HG03558 (cell line): ENCODE measurements at regions not wholly inside any gene's neighbourhood (a gene's known extent, or its start where the extent isn't known, plus 50 kb on each side); places are given as distances from the start of the nearest gene placed in this dataset.
"Not testable (repeated sequence)": the region's sequence is repeated elsewhere in the genome, so short reads cannot be mapped to it uniquely, and the experiment has no call there.

ENCODE experiments used
- ATAC-seq: cut with Tn5 transposase; IDR thresholded peaks from one replicate; pipeline ENCODE4 v1.9.1; 2021; ENCODE audit warnings: moderate number of reproducible peaks; ENCODE audit not compliant: unreplicated experiment; ENCODE audit errors: extremely low read depth

DNA sequence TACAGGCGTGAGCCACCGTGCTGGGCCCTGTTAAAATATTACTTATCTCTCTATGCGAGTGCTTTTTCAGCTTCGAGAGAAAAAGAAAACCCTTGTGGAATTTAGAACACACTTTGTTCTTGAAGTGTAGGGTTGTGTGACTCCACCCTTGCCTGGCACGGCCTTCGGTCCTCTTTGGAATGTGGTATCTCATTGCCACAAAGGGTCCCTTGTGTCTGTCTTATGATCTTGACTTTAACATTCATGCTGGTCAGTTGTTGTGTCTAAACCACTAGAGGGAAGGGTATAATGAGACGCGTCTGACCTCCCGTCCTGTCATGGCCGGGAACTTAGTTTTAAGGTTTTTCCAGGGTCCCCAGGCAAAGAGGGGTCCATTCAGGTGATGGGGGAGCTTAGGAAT is 246.4 kb downstream of the VAPA start:
- no peak for ATAC-seq

DNA sequence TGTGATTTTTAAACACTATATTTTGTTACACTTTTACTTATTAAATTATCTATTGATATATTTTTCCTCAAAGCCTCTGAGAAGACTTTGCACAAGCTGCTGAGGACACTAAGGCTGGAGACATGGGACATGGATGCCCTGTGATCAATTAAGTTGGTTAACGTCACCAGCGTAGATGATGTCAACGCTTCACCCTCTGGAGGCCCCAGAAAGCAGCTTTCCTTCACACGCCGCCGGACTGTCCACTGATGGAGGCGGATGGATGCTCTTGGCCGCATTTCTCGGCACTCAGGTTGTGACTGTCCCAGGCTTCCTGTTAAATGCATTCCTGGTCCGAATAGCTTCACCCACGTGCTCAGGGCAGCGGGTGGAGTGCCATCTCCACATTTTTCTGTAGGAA is 247.5 kb downstream of the VAPA start:
- no peak for ATAC-seq

DNA sequence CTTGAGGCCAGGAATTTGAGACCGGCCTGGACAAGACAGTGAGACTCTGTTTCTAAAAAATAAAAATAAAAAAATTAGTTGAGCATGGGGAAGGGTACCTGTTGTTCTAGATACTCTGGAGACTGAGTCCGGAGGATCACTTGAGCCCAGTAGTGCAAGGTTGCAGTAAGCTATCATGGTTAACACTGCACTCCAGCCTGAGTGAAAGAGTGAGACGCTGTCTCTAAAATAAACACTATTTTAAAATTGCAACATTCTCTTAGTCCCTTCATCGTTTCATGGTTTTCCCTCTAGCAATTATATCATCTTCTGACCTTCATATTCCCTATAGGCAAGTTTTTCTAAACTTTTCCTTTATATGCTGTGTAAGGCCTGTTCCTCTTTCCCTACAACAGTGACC is 248.5 kb downstream of the VAPA start:
- no peak for ATAC-seq

DNA sequence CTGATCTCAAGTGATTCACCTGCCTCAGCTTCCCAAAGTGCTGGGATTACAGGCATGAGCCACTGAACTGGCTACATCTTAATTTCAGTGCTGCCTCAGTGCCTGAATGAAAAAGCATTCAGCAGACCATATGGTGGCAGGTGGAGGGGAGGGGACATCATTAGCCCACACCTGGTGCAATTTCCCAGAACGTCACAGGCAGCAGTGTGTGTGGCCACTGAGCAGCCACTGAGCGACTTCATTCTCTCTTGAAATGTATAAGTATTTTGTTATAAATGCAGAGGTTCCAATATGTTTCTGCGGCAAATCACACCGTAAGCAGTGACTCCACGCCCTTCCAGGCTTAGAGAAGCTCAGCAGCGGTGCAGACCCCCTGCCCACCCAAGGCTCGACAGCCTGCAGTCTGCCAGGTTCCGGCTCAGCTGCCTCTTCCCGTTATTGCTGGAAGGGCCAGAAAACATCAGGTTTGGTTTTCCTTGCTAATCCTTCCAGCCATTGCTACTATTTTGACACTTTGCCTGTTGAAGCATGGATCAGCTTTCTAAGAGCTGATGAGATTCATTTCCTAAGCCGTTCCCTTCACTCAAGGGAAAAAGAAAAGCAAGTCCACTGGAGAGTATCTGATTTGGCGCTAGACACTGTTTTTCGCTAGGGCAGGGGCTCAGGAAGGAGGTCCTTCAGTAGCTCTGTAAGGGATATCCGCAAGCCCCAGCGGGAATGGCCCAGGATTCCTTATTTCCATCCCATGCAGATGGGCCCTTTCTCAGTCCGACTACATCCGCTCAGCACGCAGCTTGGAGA is 250.7 kb downstream of the VAPA start:
- no peak for ATAC-seq

DNA sequence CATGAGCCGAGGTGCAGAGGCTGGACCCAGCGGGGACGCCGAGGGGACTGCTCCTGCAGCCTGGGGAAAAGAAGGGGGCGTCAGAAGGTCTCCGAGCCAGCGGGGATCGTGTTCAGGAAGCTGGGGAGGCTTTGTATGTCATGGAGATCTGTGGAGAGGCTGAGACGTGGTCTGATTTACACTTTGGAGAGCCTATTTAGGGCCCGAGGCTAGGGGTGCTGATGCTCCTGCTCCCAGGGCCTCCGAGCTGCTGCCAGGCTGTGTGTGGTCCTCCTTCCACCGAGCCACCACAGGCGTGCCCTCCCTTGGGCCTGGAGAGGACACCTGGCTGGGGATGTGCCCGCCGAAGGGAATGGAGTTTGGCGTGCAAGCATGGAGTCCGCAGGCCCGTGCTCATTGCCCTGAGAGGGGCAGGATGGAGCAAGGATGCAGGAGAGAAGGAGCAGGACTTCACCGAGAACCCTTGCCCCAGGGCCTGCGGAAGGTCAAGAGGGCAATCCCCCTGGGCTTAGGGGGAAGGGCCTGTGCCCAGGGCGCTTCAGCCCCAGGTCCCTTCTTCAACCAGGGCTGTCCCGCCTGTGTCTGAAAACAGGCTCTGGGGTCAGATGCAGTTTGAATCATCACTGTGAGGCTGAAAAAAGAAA is 252.5 kb downstream of the VAPA start:
- no peak for ATAC-seq

DNA sequence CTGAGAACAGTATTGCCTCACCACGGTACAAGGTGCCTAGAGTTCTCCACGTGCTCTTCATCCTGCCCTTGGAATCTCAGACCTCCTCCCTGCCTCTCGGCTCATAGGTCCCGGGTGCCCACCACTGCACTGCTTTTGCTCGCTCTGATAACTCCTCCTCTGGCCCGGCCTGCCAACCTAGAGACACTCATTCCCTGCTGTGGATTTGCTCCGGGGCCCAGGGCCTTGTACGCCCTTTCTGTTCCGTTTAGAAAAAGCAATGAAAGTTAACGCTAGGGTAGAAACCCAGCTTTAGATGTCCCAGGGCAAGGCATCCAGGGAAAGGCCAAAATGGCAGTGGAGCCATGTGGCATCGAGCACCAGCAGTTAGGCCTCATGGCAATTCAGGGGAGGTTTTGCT is 253.9 kb downstream of the VAPA start:
- no peak for ATAC-seq

DNA sequence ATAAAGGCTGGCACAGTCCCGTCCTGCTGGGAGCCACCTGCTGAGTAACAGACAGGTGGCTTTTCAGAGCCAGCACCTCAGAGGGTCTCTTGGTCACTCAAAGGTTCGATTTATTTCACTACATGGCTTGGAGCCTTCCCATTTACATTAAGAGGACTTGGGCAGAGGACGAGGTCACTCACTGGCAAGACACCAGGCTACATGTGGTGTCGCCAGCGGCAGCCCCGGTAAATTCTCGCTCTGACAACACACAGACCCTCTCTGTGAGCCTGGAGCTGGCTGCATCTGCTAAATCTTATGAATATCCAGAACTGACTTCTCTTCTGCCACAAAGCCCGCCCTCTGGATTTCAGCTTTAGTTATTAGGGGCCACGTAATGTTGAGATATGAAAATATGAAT is 254.7 kb downstream of the VAPA start:
- ATAC-seq = no peak

DNA sequence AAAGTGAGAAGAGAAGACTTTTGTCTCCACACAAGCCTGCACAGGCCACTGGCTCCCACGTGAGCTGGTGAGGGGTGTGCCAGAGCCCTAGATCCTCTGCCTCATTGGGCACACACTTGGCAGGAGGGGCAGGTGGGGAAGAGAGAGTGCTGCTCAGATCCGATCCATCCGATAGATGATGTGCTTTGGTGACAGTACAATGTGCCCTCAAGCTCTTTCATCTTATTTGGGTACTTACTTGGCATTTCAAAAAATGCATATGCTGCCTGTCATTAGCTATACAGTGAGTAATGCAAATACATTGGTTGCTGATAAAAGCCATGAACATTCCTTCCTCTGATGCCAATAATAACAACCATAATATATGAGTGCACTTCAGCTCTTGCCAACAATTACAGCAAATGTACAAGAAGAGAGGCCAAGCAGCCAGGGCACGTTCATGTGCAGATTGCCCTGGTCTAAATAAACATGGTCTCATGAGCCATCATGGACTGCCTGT is 255.3 kb downstream of the VAPA start:
- no peak for ATAC-seq

DNA sequence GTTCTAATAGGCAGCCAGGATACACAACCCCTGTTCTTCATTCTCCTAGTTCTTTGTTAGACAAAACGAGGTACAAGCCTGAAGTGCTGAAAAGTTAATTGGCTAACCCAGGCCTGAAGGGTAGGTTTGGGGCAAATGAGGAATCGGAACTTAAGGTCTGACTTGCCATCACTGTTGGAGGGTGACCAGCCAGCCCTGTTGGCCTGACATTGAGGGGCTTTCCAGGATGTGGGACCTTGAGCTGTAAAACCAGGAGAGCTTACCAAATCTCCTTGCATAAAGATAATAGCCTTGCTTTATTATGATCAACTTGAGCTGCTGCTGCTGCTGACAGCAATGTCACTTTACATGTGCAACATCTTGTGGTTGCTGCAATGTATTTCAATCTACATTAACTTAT is 256.0 kb downstream of the VAPA start:
- no peak for ATAC-seq

DNA sequence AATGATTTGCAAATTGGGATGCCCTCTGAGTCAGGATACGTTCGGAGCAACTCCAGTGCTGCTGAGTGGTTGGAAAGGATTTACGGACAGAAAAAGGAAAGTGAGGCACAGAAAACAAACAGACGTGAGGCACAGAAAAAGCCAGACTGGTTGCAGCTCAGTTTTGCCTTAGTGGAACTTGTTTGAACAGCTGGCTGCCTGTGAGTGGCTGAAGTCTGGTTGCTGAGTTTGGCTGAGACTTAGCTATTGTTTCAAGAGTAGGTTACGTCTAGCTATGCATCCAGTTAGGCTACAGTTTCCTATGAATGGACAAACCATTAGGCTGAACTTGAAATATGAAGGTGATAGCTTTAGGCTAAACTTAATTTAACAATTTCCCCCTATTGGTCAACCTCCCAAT is 256.6 kb downstream of the VAPA start:
- ATAC-seq = no peak

DNA sequence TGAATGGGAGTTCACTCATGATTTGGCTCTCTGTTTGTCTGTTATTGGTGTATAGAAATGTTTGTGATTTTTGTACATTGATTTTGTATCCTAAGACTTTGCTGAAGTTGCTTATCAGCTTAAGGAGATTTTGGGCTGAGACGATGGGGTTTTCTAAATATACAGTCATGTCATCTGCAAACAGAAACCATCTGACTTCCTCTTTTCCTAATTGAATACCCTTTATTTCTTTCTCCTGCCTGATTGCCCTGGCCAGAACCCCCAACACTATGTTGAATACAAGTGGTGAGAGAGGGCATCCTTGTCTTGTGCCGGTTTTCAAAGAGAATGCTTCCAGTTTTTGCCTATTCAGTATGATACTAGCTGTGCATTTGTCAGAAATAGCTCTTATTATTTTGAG is 261.5 kb downstream of the VAPA start:
- ATAC-seq = not testable (repeated sequence)

DNA sequence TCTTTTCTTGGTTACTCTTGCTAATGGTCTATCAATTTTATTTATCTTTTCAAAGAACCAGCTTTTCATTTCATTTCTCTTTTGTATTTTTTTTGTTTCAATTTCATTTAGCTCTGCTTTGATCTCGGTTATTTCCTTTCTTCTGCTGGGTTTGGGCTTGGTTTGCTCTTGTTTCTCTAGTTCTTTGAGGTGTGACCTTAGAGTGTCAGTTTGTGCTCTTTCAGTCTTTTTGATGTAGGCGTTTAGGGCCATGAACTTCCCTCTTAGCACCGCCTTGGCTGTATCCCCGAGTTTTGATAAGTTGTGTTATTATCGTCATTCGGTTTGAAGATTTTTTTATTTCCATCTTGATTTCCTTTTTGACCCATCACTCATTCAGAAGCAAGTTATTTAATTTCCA is 265.5 kb downstream of the VAPA start:
- ATAC-seq = not testable (repeated sequence)

DNA sequence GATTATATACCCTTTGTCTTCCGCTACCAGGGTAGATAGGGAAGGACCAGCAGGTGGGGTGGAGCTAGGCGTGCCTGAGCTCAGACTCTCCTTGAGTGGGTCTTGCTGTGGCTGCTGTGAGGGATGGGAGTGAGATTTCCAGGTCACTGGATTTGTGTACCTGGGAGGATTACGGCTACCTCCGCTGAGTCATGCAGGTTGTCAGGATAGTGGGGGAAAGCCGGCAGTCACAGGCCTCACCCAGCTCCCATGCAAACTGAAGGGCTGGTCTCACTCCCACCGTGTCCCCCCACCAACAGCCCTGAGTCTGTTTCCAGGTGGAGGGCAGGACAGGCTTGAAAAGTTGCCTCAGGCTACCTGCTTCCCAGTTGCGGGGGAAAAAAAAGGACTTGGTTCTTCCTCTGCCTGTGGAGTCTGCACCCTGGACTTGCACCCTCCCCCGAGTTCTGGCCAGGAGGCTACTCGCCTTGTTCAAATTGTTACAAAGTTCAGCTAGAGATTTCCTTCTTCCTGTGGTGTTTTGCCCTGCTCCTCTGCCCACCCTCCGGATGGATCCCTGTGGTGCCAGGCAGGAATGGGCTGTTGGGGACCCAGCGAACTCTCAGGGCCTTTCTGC is 268.3 kb downstream of the VAPA start:
- no peak for ATAC-seq

DNA sequence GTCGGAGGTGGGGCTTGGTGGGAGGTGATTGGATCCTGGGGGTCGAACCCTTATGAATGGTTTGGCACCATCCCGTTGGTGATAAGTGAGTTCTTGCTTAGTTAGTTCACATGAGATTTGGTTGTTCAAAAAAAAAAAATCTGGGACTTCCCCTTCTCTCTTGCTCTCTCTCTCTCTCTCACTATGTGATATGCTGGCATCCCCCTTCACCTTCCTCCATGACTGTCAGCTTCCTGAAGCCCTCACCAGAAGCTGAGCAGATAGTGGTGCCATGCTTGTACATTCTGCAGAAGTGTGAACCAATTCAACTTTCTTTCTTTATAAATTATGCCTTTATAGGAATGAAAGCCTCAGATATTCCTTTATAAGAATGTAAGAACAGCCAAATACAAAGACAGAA is 269.7 kb upstream of the APCDD1 start:
- ATAC-seq = no peak

DNA sequence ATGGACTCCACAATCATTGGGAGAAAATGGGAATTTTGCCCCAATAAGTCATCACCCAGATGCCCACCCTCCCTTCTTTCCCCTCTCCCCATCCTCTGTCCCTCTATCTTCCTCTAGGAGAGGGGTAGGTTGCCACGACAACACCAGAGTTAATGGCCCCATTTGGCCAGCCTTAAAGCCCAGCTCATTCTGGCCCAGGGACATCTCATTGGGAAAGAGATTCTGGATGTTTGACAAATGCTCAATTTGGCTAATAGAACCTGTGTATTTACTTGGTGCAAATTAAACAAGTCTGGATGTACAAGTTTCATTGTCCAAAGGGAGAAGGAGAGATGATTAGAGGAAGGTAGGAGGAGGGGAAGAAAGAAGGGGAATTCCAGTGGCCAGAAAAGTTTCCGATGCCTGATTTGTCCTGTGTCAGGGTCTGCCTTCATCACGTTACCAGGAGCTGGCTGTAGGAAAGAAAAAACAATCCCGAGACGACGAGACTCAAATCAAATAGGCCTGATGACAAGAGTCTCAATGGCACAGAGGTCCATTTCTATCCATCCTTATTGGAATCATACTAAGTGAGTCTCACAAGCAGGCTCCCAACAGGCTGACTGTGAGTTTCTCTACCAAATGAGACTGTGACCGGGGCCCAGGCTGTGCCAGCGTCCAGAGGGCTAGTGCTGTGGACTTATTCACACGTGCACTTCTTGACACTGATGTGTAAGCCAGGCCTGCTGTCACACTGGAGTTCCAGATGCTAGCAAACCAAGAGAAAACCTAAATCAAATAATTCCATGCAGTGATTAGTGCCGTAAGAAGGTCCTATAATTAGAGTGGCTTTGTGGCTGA is 265.2 kb upstream of the APCDD1 start:
- ATAC-seq = no peak

DNA sequence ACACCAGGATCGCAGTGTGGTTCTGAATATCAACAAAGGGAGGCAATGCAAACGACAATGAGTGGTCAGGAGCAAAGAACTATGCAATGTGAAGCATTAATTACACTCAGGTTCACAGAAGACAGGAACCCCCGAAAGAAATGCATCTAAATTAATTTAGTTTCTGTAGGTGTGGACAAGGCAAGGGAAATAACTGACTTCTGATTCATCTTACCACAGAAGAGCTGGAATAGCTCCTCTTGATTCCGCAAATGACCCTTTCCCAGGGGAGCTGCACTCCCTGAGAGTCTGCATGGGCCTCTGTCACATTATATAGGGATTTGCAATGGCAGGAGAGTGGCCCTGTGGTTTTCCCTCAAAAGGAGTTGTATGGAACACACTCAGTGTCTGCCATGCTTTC is 263.9 kb upstream of the APCDD1 start:
- no peak for ATAC-seq

DNA sequence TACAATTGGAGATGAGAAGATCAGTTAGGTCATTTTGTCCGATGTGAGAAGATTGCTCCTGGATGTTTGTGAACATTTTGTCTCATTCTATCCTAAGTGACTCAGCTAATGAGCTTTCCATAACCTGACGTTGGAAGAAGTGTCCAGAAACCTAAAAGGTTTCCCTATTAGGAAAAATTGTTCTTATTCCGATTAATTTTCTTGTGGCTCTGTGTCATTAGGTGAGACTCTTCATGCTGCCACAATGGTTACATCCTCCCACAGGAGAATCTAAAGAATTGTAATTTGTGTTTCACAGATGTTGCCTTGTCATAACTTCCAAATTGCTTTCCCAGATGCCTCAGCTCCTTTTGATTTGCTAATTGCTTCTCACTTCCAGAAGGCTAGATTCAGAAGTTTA is 261.0 kb upstream of the APCDD1 start:
- no peak for ATAC-seq

DNA sequence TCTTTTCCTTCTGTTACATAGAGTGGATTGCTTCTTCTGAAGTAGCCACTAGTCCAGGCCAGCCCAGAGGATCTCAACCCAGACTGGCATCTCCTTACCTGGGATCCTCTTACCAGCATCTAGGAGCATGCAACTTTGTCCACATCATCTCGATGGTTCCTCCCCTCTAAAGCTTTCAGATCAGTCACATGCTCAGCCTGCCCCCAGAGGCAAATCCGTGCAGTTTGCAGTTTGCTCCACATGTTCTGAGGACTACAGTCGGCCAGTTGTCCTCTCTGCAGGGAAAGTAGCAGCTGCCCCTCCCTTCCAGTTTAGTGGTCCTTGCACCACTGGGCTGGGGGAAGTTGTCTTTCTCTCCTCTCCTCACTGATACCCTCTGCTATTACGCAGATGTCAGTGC is 259.8 kb upstream of the APCDD1 start:
- no peak for ATAC-seq

DNA sequence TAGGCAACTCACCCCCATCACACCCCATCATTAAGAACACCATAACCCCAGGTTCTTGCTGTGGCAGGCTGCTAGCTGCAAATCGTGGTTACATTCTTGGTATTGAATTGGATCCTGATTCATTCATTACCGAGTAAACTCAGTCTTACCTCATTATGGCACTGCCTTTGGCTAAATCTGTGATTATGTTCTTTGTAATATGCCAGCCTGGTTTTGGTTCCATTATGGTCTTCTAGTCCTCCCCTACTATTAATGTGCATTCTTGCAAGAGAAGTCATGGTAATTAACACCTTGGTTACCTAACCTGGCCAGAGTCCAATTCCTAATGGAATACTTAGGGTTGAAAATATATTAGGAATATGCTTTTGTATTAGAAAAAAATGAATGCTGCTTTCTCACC is 258.9 kb upstream of the APCDD1 start:
- no peak for ATAC-seq

DNA sequence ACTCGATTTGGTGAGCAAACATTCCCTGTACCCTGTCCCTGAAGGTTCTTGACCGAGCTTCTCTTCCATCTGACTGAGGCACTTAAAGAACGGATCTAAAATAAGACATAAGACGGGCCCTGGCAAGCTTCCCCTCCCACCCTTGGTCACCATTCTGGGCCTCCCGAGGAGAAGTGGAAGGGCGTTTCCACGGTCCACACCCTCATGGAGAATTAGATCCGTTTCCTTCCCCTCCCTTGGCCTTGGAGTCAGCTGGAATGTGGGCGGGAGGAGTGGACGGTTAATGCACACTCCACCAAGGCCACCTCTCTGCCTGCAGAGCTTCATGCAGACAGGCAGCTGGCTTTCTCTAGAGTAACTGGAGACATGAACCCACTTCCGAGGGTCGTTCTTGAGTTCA is 257.3 kb upstream of the APCDD1 start:
- no peak for ATAC-seq

DNA sequence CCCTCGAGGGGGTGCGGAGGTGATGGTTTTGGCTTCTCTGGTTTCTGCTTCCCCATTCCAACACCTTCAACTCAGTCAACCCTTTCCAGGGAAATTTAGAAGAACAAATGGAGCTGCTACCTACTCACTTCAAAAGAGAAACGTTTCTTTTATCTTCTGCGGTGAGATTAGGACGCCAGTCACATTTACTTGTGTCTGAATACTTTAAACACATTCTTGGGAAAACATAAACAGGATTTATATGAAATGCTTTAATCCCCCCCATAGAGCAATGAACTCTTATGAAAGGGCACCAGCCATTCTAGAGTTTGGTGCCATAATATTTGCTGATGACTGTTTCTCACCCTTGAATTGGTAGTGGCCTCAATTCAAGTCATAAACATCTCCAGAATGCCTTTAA is 253.2 kb upstream of the APCDD1 start:
- no peak for ATAC-seq
